Neural cell (in vitro differentiated cells): ENCODE measurements at regions not wholly inside any gene's neighbourhood (a gene's known extent, or its start where the extent isn't known, plus 50 kb on each side); places are given as distances from the start of the nearest gene placed in this dataset.

ENCODE experiments used
- H2AFZ ChIP-seq: fragments of 200-600, 300-800 bp; sonication (generic), shearing (Covaris generic); 2 replicates; pipeline ENCODE4 v1.6.0; 2014; ENCODE audit warnings: low read depth, mild to moderate bottlenecking, antibody characterized with exemption, low read length, moderate library complexity
- H3F3A ChIP-seq: fragments of 200-600 bp; shearing (Covaris generic); 2 replicates; pipeline ENCODE4 v1.6.1; 2016; ENCODE audit warnings: mild to moderate bottlenecking, moderate library complexity, mixed read lengths, antibody characterized with exemption, low read length; ENCODE audit not compliant: insufficient read depth, poor library complexity, severe bottlenecking
- H3K27ac ChIP-seq: fragments of 200-600, 300-800 bp; sonication (generic), shearing (Covaris generic); 2 replicates; pipeline ENCODE4 v1.5.1; 2014; ENCODE audit warnings: mild to moderate bottlenecking, low read length, moderate library complexity
- H3K27me3 ChIP-seq: fragments of 300-800, 200-600 bp; sonication (generic), shearing (Covaris generic); 2 replicates; pipeline ENCODE4 v1.6.0; 2014; ENCODE audit warnings: mild to moderate bottlenecking, low read depth, low read length, moderate library complexity; ENCODE audit not compliant: insufficient read depth
- H3K36me3 ChIP-seq: fragments of 300-800, 200-600 bp; sonication (generic), shearing (Covaris generic); 2 replicates; pipeline ENCODE4 v1.5.1; 2014; ENCODE audit warnings: mild to moderate bottlenecking, antibody characterized with exemption, low read length, moderate library complexity; ENCODE audit not compliant: insufficient read depth
- H3K4me2 ChIP-seq: fragments of 300-800, 200-600 bp; sonication (generic), shearing (Covaris generic); 2 replicates; pipeline ENCODE4 v1.6.0; 2014; ENCODE audit warnings: mild to moderate bottlenecking, low read length
- H3K4me3 ChIP-seq: fragments of 300-800, 200-600 bp; sonication (generic), shearing (Covaris generic); 2 replicates; pipeline ENCODE4 v1.5.1; 2014; ENCODE audit warnings: mild to moderate bottlenecking, low read length, moderate library complexity
- H3K79me2 ChIP-seq: fragments of 200-600 bp; shearing (Covaris generic); replicated peaks from 2 replicates; pipeline ENCODE4 v1.6.0; 2014; ENCODE audit warnings: mild to moderate bottlenecking, low read length, moderate library complexity; ENCODE audit not compliant: insufficient read depth
- H3K9ac ChIP-seq: fragments of 300-800, 200-600 bp; sonication (generic), shearing (Covaris generic); 2 replicates; pipeline ENCODE4 v1.6.1; 2016; ENCODE audit warnings: mild to moderate bottlenecking, low read length, mixed read lengths
- H3K9me2 ChIP-seq: fragments of 200-600 bp; shearing (Covaris generic); 2 replicates; pipeline ENCODE4 v1.6.1; 2016; ENCODE audit warnings: mild to moderate bottlenecking, low read length, mixed read lengths; ENCODE audit not compliant: insufficient read depth
- H3K9me3 ChIP-seq: fragments of 200-600, 300-800 bp; sonication (generic), shearing (Covaris generic); 2 replicates; pipeline ENCODE4 v1.6.1; 2016; ENCODE audit warnings: mild to moderate bottlenecking, mixed run types, low read length, moderate library complexity, mixed read lengths
- H4K20me1 ChIP-seq: fragments of 200-600 bp; shearing (Covaris generic); 2 replicates; pipeline ENCODE4 v1.6.1; 2016; ENCODE audit warnings: mild to moderate bottlenecking, mixed run types; ENCODE audit not compliant: insufficient read depth
- EP300 ChIP-seq: fragments of 450-650 bp; conservative IDR thresholded peaks from 2 replicates; pipeline ENCODE4 v1.6.1; 2014; ENCODE audit warnings: antibody characterized with exemption, mild to moderate bottlenecking, moderate library complexity; ENCODE audit not compliant: poor library complexity, severe bottlenecking
- EZH2 ChIP-seq: fragments of 200-600, 300-800 bp; shearing (Covaris generic), sonication (generic); IDR thresholded peaks from 2 replicates; pipeline ENCODE4 v1.6.1; 2014; ENCODE audit warnings: antibody characterized with exemption, low read length, borderline replicate concordance, mild to moderate bottlenecking; ENCODE audit not compliant: insufficient read depth, poor library complexity, severe bottlenecking
- MXI1 ChIP-seq: fragments of 450-650 bp; conservative IDR thresholded peaks from 2 replicates; pipeline ENCODE4 v1.6.1; 2014; ENCODE audit warnings: antibody characterized with exemption, mild to moderate bottlenecking; ENCODE audit not compliant: poor library complexity, severe bottlenecking
- POLR2AphosphoS5 ChIP-seq: IDR thresholded peaks from 2 replicates; pipeline ENCODE4 v1.6.1; 2012
- RAD21 ChIP-seq: fragments of 450-650 bp; conservative IDR thresholded peaks from 2 replicates; pipeline ENCODE4 v1.6.1; 2014; ENCODE audit warnings: antibody characterized with exemption, mild to moderate bottlenecking, moderate library complexity
- SMC3 ChIP-seq: fragments of 450-650 bp; conservative IDR thresholded peaks from 2 replicates; pipeline ENCODE4 v1.6.1; 2014; ENCODE audit warnings: antibody characterized with exemption, mild to moderate bottlenecking, moderate library complexity; ENCODE audit not compliant: poor library complexity
- TAF1 ChIP-seq: IDR thresholded peaks from 2 replicates; pipeline ENCODE4 v1.6.1; 2012; ENCODE audit warnings: low read depth
- TF ChIP-seq, protein P1 (sequence below): IDR thresholded peaks from 2 replicates; pipeline ENCODE4 v1.6.1; 2012; ENCODE audit warnings: borderline replicate concordance
- TF ChIP-seq, protein P2 (sequence below): fragments of 450-650 bp; IDR thresholded peaks from 2 replicates; pipeline ENCODE4 v1.5.1; 2014; ENCODE audit warnings: antibody characterized with exemption, mild to moderate bottlenecking, moderate library complexity; ENCODE audit not compliant: poor library complexity, severe bottlenecking

DNA sequence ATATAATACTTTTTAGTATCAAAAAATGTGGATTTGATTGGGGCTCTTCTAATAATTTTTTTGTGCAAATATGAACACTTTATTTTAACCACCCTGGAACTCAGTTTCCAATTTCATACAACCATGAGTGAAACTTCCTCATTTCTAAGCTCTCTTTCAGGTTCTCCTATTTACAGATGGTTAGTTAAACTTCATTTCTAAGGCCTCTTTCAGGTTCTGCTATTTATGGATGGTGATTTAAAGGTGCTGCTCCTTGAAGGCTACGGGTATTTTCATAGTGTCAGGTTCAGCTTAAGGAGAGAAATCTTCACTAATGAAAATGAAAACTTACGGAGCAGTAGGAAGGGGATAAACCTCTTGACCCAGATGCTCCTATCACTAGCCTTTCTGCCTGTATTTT lies 568.3 kb downstream of the KIF20B start:
- Histone ChIP-seq H3K79me2 (no peaks in the 10 kb centered on the region), H3K9ac (no peak overlapping the region), H3K9me2 (no peaks in the 10 kb centered on the region), H4K20me1 (no peaks in the 10 kb centered on the region), H3K4me3 (no peak overlapping the region), H3K36me3 (no peaks in the 10 kb centered on the region), H3K27me3 (no peaks in the 10 kb centered on the region), H2AFZ (no peak overlapping the region), H3K27ac (no peak overlapping the region), H3F3A (no peaks in the 10 kb centered on the region), H3K9me3 (no peaks in the 10 kb centered on the region), H3K4me2 (no peak overlapping the region)
- TF ChIP-seq, protein P1, sequence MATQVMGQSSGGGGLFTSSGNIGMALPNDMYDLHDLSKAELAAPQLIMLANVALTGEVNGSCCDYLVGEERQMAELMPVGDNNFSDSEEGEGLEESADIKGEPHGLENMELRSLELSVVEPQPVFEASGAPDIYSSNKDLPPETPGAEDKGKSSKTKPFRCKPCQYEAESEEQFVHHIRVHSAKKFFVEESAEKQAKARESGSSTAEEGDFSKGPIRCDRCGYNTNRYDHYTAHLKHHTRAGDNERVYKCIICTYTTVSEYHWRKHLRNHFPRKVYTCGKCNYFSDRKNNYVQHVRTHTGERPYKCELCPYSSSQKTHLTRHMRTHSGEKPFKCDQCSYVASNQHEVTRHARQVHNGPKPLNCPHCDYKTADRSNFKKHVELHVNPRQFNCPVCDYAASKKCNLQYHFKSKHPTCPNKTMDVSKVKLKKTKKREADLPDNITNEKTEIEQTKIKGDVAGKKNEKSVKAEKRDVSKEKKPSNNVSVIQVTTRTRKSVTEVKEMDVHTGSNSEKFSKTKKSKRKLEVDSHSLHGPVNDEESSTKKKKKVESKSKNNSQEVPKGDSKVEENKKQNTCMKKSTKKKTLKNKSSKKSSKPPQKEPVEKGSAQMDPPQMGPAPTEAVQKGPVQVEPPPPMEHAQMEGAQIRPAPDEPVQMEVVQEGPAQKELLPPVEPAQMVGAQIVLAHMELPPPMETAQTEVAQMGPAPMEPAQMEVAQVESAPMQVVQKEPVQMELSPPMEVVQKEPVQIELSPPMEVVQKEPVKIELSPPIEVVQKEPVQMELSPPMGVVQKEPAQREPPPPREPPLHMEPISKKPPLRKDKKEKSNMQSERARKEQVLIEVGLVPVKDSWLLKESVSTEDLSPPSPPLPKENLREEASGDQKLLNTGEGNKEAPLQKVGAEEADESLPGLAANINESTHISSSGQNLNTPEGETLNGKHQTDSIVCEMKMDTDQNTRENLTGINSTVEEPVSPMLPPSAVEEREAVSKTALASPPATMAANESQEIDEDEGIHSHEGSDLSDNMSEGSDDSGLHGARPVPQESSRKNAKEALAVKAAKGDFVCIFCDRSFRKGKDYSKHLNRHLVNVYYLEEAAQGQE: no peak
- TF ChIP-seq TAF1 (no peak), SMC3 (no peak), POLR2AphosphoS5 (no peak), MXI1 (no peak), EZH2 (no peak), RAD21 (no peak), EP300 (no peak)
- TF ChIP-seq, protein P2, sequence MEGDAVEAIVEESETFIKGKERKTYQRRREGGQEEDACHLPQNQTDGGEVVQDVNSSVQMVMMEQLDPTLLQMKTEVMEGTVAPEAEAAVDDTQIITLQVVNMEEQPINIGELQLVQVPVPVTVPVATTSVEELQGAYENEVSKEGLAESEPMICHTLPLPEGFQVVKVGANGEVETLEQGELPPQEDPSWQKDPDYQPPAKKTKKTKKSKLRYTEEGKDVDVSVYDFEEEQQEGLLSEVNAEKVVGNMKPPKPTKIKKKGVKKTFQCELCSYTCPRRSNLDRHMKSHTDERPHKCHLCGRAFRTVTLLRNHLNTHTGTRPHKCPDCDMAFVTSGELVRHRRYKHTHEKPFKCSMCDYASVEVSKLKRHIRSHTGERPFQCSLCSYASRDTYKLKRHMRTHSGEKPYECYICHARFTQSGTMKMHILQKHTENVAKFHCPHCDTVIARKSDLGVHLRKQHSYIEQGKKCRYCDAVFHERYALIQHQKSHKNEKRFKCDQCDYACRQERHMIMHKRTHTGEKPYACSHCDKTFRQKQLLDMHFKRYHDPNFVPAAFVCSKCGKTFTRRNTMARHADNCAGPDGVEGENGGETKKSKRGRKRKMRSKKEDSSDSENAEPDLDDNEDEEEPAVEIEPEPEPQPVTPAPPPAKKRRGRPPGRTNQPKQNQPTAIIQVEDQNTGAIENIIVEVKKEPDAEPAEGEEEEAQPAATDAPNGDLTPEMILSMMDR: no peak

DNA sequence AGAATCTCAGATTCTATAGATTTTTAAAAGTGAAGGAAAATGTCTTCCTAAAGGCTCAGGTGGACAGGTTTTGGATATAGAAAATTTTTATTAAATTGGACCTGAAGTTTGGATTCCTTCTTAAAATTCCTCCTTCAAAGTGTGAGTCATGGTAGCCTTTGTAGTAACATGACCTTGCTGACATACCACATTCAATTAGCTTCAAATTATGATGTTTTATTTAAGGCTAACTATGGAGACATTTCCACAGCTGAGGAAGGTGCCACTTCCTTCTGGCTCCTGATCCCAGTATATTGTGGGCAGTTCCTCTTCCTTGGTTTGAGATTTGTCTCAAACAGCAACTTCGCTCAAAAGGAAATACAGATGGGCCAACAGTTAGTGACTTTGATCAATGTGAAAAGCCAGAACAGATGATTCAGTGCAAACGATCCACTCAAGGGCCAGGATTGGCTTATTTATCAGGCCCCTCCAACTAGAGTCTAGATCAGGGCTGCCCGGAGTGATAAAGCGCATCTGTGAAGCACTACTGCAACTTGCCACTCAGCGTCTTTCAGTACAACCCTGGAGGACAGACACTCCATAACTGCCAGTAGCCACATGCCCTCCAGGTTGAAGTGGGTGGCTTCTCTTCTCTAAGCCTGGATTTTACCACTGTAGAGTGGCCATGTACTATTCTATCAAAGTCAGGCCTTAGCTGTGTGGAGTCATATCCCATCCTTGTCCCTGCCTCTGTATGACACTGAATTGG lies 573.5 kb downstream of the KIF20B start:
- Histone ChIP-seq H3K27ac (no peak overlapping the region), H3K9me3 (no peaks in the 10 kb centered on the region), H3F3A (no peaks in the 10 kb centered on the region), H3K4me2 (no peak overlapping the region), H3K79me2 (no peaks in the 10 kb centered on the region), H3K4me3 (no peak overlapping the region), H2AFZ (no peak overlapping the region), H3K36me3 (no peaks in the 10 kb centered on the region), H4K20me1 (no peaks in the 10 kb centered on the region), H3K9ac (no peak overlapping the region), H3K27me3 (no peaks in the 10 kb centered on the region), H3K9me2 (no peaks in the 10 kb centered on the region)
- TF ChIP-seq EP300 (no peak), EZH2 (no peak), MXI1 (no peak), RAD21 (no peak)
- TF ChIP-seq, protein P2: no peak
